ENCODE measurements at regions not wholly inside any gene's neighbourhood (a gene's known extent, or its start where the extent isn't known, plus 50 kb on each side); places are given as distances from the start of the nearest gene placed in this dataset.

DNA sequence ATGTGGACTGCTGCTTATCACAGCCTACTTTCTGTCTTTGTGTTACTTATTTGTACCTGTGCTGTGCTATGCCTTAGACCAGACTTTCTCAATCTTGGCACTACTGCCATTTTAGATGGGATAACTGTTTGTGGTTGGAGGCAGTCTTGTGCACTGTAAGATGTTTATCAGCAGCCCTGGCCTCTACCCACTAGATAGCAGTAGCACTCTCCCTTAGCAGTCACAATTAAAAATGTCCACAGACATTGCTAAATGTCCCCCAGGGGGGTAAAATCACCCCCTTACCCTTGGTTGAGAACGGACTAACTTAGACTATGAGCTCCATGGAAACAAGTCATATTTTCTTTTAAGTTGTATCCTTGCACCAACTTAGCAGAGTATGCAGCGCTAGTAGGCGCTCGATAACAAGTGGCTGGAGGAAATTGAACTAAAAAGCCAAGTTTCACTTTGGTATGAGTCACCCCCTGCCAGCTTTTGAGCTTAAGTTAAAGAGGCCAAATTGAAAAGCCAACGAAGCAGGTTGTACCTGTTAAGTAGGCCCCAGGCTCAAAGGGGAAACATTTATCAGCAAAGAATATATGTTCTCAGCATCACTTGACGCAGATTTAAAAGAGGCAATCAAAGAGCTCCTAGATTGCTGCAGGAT lies 304.8 kb upstream of the SORL1-AS1 start:
- Histone ChIP-seq H3K4me1 (replicated peaks) (no peaks in the 10 kb centered on the region), H3K27ac (no peak overlapping the region), H3K36me3 (no peaks in the 10 kb centered on the region), H3K27me3 (replicated peaks) (no peaks in the 10 kb centered on the region), H3K9me3 (replicated peaks) (no peaks in the 10 kb centered on the region), H3K4me3 (no peak overlapping the region)
- DNase-seq (ENCODE audit: low read depth in 1 of 2, low spot score in 2 of 2) = no peak

GRCh38 chr11:121755906-121756305 lies 303.1 kb upstream of the SORL1-AS1 start:
- H3K36me3 ChIP-seq = no peaks in the 10 kb centered on the region
- H3K9me3 ChIP-seq (replicated peaks) = no peaks in the 10 kb centered on the region
- H3K4me1 ChIP-seq (replicated peaks) = no peaks in the 10 kb centered on the region
- no peaks in the 10 kb centered on the region for H3K27me3 ChIP-seq (replicated peaks)
- H3K27ac ChIP-seq = no peak overlapping the region
- no peak overlapping the region for H3K4me3 ChIP-seq
- DNase-seq (ENCODE audit: low read depth in 1 of 2, low spot score in 2 of 2) = no peak

DNA sequence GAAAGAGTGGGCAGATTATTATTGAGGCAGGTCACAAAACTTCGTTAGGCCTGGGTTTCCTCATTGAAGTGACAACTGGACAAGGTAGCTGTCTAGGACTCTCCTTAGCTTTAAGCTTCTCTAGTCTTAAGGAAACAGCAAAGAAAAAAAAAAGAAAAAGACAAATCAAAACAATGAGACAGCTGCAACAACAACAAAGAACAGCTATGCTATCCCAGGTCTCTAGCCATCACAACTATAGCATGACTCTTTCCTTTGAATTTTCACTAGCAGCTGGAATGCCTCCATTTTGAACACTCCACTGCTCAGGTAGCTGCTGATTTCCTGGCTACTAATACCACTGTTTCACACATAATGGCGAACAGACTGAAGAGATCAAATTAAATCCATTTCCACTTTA lies 302.4 kb upstream of the SORL1-AS1 start:
- no peak overlapping the region for H3K27ac ChIP-seq
- no peak for DNase-seq (ENCODE audit: low read depth in 1 of 2, low spot score in 2 of 2)
- no peaks in the 10 kb centered on the region for H3K4me1 ChIP-seq (replicated peaks)
- no peak overlapping the region for H3K4me3 ChIP-seq
- H3K27me3 ChIP-seq (replicated peaks) = no peaks in the 10 kb centered on the region
- H3K9me3 ChIP-seq (replicated peaks) = no peaks in the 10 kb centered on the region
- H3K36me3 ChIP-seq = no peaks in the 10 kb centered on the region

GRCh38 chr11:121754598-121754997 lies 301.8 kb upstream of the SORL1-AS1 start:
- DNase-seq (ENCODE audit: low read depth in 1 of 2, low spot score in 2 of 2) = no peak
- H3K36me3 ChIP-seq = no peaks in the 10 kb centered on the region
- H3K9me3 ChIP-seq (replicated peaks) = no peaks in the 10 kb centered on the region
- H3K27ac ChIP-seq = no peak overlapping the region
- H3K27me3 ChIP-seq (replicated peaks) = no peaks in the 10 kb centered on the region
- H3K4me1 ChIP-seq (replicated peaks) = no peaks in the 10 kb centered on the region
- no peak overlapping the region for H3K4me3 ChIP-seq

- H3K27me3 ChIP-seq (replicated peaks) = no peaks in the 10 kb centered on the region
- H3K4me1 ChIP-seq (replicated peaks) = no peaks in the 10 kb centered on the region
- no peak for DNase-seq (ENCODE audit: low read depth in 1 of 2, low spot score in 2 of 2)
These were observed 296.9 kb upstream of the SORL1-AS1 start for GRCh38 chr11:121749691-121750090.

GRCh38 chr11:121748068-121748467 lies 295.3 kb upstream of the SORL1-AS1 start:
- no peak for DNase-seq (ENCODE audit: low read depth in 1 of 2, low spot score in 2 of 2)
- Histone ChIP-seq H3K4me1 (replicated peaks) (no peaks in the 10 kb centered on the region), H3K27ac (no peak overlapping the region), H3K36me3 (no peaks in the 10 kb centered on the region), H3K27me3 (replicated peaks) (no peaks in the 10 kb centered on the region), H3K9me3 (replicated peaks) (no peaks in the 10 kb centered on the region), H3K4me3 (no peak overlapping the region)

More at GRCh38 chr11:121749691-121750090, 296.9 kb upstream of the SORL1-AS1 start:
- Histone ChIP-seq H3K36me3 (no peaks in the 10 kb centered on the region), H3K9me3 (replicated peaks) (no peaks in the 10 kb centered on the region), H3K4me3 (no peak overlapping the region), H3K27ac (no peak overlapping the region)

- no peaks in the 10 kb centered on the region for H3K36me3 ChIP-seq
- H3K4me3 ChIP-seq = no peak overlapping the region
- no peaks in the 10 kb centered on the region for H3K27me3 ChIP-seq (replicated peaks)
- H3K4me1 ChIP-seq (replicated peaks) = no peaks in the 10 kb centered on the region
- H3K9me3 ChIP-seq (replicated peaks) = no peaks in the 10 kb centered on the region
- H3K27ac ChIP-seq = no peak overlapping the region
- no peak for DNase-seq (ENCODE audit: low read depth in 1 of 2, low spot score in 2 of 2)
These were observed 290.5 kb upstream of the SORL1-AS1 start for GRCh38 chr11:121743285-121743684.

DNA sequence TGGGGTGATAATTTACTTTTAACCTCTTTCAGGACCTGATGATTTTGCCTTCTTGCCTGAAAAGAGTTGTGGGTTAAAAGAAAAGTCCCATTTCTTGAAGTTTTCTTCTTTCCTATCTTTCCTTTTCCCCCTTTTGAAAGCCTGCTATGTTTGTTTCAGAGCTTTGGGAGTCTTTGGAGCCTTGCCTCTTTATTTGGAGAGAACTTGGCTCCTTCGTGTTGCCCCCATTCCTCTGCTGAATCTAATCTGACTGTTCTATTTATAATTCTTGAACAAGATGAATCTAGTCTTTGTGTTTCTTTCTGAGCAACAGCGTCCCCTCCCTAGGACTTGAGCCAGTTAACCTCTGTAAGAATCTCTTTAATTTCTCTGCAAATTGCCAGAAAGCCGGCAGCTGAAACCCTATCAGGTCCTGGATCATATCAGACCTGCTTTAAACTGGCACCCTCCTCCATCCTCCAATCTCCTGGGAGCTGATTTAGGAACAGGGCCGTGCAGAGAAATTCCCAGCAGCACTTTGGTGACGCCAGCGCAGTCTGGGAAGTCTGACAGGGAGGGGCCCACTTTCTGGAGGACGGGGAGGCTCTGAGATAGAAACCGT lies 289.1 kb upstream of the SORL1-AS1 start:
- Histone ChIP-seq H3K9me3 (replicated peaks) (no peaks in the 10 kb centered on the region), H3K36me3 (no peaks in the 10 kb centered on the region), H3K27me3 (replicated peaks) (no peaks in the 10 kb centered on the region), H3K4me1 (replicated peaks) (no peaks in the 10 kb centered on the region), H3K27ac (no peak overlapping the region), H3K4me3 (no peak overlapping the region)
- no peak for DNase-seq (ENCODE audit: low read depth in 1 of 2, low spot score in 2 of 2)

DNA sequence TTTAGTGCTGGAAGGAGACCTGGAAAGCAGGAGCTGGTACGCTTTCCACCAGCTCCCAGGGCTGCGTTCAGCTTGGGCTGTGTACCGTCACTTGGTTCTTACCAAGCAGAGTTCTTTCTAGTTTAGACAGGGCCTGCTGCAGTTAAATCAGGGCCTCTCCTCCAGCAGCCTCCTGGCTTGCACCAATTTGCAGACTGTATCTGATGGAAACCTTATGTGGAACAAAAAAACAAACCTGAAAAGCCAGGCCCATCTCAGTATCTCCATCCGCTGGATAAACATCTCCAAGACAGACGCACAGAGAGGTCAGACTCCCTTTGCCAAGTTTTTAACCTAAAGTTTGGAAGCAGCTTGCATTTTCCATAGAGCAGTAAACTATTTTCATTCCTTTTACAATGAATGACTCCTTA lies 288.6 kb upstream of the SORL1-AS1 start:
- H3K27me3 ChIP-seq (replicated peaks) = no peaks in the 10 kb centered on the region
- no peak for DNase-seq (ENCODE audit: low read depth in 1 of 2, low spot score in 2 of 2)
- H3K27ac ChIP-seq = no peak overlapping the region

GRCh38 chr11:121740902-121741301 lies 288.1 kb upstream of the SORL1-AS1 start:
- no peak for DNase-seq (ENCODE audit: low read depth in 1 of 2, low spot score in 2 of 2)
- Histone ChIP-seq H3K27ac (no peak overlapping the region), H3K36me3 (no peaks in the 10 kb centered on the region), H3K4me3 (no peak overlapping the region), H3K9me3 (replicated peaks) (no peaks in the 10 kb centered on the region), H3K27me3 (replicated peaks) (no peaks in the 10 kb centered on the region), H3K4me1 (replicated peaks) (no peaks in the 10 kb centered on the region)

More for the DNA sequence above, 288.6 kb upstream of the SORL1-AS1 start:
- H3K9me3 ChIP-seq (replicated peaks) = no peaks in the 10 kb centered on the region
- H3K4me3 ChIP-seq = no peak overlapping the region
- no peaks in the 10 kb centered on the region for H3K36me3 ChIP-seq
- no peaks in the 10 kb centered on the region for H3K4me1 ChIP-seq (replicated peaks)

DNA sequence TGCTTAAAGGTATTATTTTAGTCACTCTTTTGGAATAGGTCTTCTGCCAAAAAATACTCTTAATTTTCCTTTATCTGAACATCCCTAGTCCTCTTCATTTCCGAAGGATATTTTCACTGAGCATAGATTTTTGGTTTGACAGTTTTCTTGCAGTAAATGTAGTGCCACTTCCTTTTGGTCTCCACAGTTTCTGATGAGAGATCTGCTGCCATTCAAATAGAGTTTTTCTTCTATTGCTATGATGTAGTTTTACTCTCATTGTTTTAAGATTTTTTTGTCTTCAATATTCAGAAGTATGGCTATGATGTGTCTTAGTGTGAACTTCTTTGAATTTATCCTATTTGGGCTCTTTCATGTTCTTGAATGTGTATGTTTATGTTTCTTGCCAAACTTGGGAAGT lies 281.1 kb upstream of the SORL1-AS1 start:
- no peaks in the 10 kb centered on the region for H3K4me1 ChIP-seq (replicated peaks)
- no peaks in the 10 kb centered on the region for H3K27me3 ChIP-seq (replicated peaks)
- H3K36me3 ChIP-seq = no peaks in the 10 kb centered on the region
- H3K9me3 ChIP-seq (replicated peaks) = no peaks in the 10 kb centered on the region
- no peak overlapping the region for H3K4me3 ChIP-seq
- no peak overlapping the region for H3K27ac ChIP-seq
- DNase-seq (ENCODE audit: low read depth in 1 of 2, low spot score in 2 of 2) = no peak

DNA sequence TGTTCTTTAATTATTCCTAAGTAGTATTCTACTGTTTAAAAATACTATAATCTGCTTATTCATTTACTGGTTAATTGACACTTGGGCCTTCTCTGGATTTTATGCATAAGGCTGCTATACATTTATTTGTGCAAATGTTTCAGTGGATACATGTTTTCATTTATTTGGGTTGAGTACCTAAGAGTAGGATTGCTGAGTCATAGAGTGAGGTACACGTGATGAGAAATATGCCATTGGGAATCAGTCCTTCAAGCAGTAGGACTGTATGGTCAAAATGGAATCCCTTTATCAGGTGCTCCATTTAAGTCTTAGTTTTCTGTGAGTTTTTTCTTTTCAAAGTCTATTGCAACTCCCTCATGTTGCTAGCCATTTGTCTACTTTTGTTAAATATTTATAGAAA lies 275.2 kb upstream of the SORL1-AS1 start:
- Histone ChIP-seq H3K27me3 (replicated peaks) (no peaks in the 10 kb centered on the region), H3K4me3 (no peak overlapping the region), H3K9me3 (replicated peaks) (no peaks in the 10 kb centered on the region), H3K36me3 (no peaks in the 10 kb centered on the region), H3K27ac (no peak overlapping the region), H3K4me1 (replicated peaks) (no peaks in the 10 kb centered on the region)
- DNase-seq (ENCODE audit: low read depth in 1 of 2, low spot score in 2 of 2) = no peak

DNA sequence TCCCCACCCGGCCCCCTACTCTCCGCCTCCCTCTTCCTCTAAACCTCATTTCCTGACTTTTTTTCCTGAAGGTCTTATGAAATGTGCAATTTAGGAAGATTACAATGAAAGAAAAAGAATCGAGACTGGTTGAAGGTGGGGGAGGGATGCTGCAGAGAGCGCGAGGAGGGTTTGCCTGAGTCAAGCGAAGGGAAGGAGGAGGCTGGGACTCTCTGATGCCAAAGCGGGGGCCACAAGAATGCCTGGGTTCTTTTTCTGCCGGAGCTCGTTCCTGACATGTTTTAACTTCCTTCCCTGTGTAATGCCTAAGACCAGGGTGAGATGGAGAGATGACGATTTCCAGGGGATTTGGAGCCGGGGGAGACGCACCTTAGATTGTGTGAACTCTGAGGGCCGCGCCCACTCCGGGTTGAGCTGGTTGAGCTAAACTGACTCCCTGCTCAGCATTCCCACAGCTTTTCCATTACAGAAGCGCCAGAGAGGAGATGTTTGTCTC lies 270.5 kb upstream of the SORL1-AS1 start:
- Histone ChIP-seq H3K36me3 (no peaks in the 10 kb centered on the region), H3K9me3 (replicated peaks) (no peaks in the 10 kb centered on the region), H3K4me3 (no peak overlapping the region), H3K27me3 (replicated peaks) (no peaks in the 10 kb centered on the region), H3K27ac (no peak overlapping the region), H3K4me1 (replicated peaks) (no peaks in the 10 kb centered on the region)
- DNase-seq (ENCODE audit: low read depth in 1 of 2, low spot score in 2 of 2) = no peak

- no peak overlapping the region for H3K4me3 ChIP-seq
- H3K27me3 ChIP-seq (replicated peaks) = no peaks in the 10 kb centered on the region
- no peak for DNase-seq (ENCODE audit: low read depth in 1 of 2, low spot score in 2 of 2)
- no peaks in the 10 kb centered on the region for H3K36me3 ChIP-seq
- no peak overlapping the region for H3K27ac ChIP-seq
- no peaks in the 10 kb centered on the region for H3K9me3 ChIP-seq (replicated peaks)
- no peaks in the 10 kb centered on the region for H3K4me1 ChIP-seq (replicated peaks)
These were observed 269.9 kb upstream of the SORL1-AS1 start for GRCh38 chr11:121722431-121723245.

Data from SJSA1 (cell line).